ENCODE measurements at regions not wholly inside any gene's neighbourhood (a gene's known extent, or its start where the extent isn't known, plus 50 kb on each side); places are given as distances from the start of the nearest gene placed in this dataset.

- no peak for DNase-seq
Measured at GRCh38 chr10:61317706-61318105, 135.5 kb downstream of the TMEM26 start.

- DNase-seq: no peak
Measured at GRCh38 chr10:61316676-61317265, 136.4 kb downstream of the TMEM26 start.

- DNase-seq: no peak
Measured at GRCh38 chr10:61314273-61314672, 138.9 kb downstream of the TMEM26 start.

GRCh38 chr10:61313460-61313859 lies 139.7 kb downstream of the TMEM26 start:
- DNase-seq: no peak

GRCh38 chr10:61304746-61305145 lies 148.4 kb downstream of the TMEM26 start:
- no peak for DNase-seq

GRCh38 chr10:61302124-61302523 lies 151.1 kb downstream of the TMEM26 start:
- no peak for DNase-seq

GRCh38 chr10:61301575-61301974 lies 151.6 kb downstream of the TMEM26 start:
- no peak for DNase-seq

- no peak for DNase-seq
Measured at GRCh38 chr10:61299841-61300240, 153.3 kb downstream of the TMEM26 start.

GRCh38 chr10:61299156-61299555 lies 154.0 kb downstream of the TMEM26 start:
- no peak for DNase-seq

GRCh38 chr10:61298194-61298593 lies 155.0 kb downstream of the TMEM26 start:
- no peak for DNase-seq

- DNase-seq: no peak
Measured at GRCh38 chr10:61296161-61296560, 157.0 kb downstream of the TMEM26 start.

GRCh38 chr10:61294131-61294530 lies 159.1 kb downstream of the TMEM26 start:
- DNase-seq: no peak

- DNase-seq: no peak
Measured at GRCh38 chr10:61289813-61290212, 163.4 kb downstream of the TMEM26 start.

GRCh38 chr10:61286686-61287085 lies 166.5 kb downstream of the TMEM26 start:
- no peak for DNase-seq

GRCh38 chr10:61285749-61286148 lies 167.4 kb downstream of the TMEM26 start:
- no peak for DNase-seq

- DNase-seq: peak; percentile 2
Measured at GRCh38 chr10:61284222-61284890, 168.8 kb downstream of the TMEM26 start.

GRCh38 chr10:61283481-61284221 lies 169.5 kb downstream of the TMEM26 start:
- no peak for DNase-seq

- DNase-seq: no peak
Measured at GRCh38 chr10:61283066-61283465, 170.1 kb downstream of the TMEM26 start.

- DNase-seq: no peak
Measured at GRCh38 chr10:61280303-61280702, 172.9 kb downstream of the TMEM26 start.

- DNase-seq: no peak
Measured at GRCh38 chr10:61279400-61279799, 173.8 kb downstream of the TMEM26 start.

GRCh38 chr10:61278556-61278955 lies 174.6 kb downstream of the TMEM26 start:
- DNase-seq: no peak

GRCh38 chr10:61272781-61273180 lies 180.4 kb downstream of the TMEM26 start:
- DNase-seq: no peak

GRCh38 chr10:61271127-61271780 lies 181.9 kb downstream of the TMEM26 start:
- DNase-seq: no peak

- no peak for DNase-seq
Measured at GRCh38 chr10:61263518-61263917, 189.7 kb downstream of the TMEM26 start.
